Neural cell (in vitro differentiated cells): ENCODE measurements at regions not wholly inside any gene's neighbourhood (a gene's known extent, or its start where the extent isn't known, plus 50 kb on each side); places are given as distances from the start of the nearest gene placed in this dataset.

Experiments
- H2AFZ ChIP-seq: fragments of 200-600, 300-800 bp; sonication (generic), shearing (Covaris generic); 2 replicates; pipeline ENCODE4 v1.6.0; 2014; ENCODE audit warnings: low read depth, mild to moderate bottlenecking, antibody characterized with exemption, low read length, moderate library complexity
- H3F3A ChIP-seq: fragments of 200-600 bp; shearing (Covaris generic); 2 replicates; pipeline ENCODE4 v1.6.1; 2016; ENCODE audit warnings: mild to moderate bottlenecking, moderate library complexity, mixed read lengths, antibody characterized with exemption, low read length; ENCODE audit not compliant: insufficient read depth, poor library complexity, severe bottlenecking
- H3K27ac ChIP-seq: fragments of 200-600, 300-800 bp; sonication (generic), shearing (Covaris generic); 2 replicates; pipeline ENCODE4 v1.5.1; 2014; ENCODE audit warnings: mild to moderate bottlenecking, low read length, moderate library complexity
- H3K27me3 ChIP-seq: fragments of 300-800, 200-600 bp; sonication (generic), shearing (Covaris generic); 2 replicates; pipeline ENCODE4 v1.6.0; 2014; ENCODE audit warnings: mild to moderate bottlenecking, low read depth, low read length, moderate library complexity; ENCODE audit not compliant: insufficient read depth
- H3K36me3 ChIP-seq: fragments of 300-800, 200-600 bp; sonication (generic), shearing (Covaris generic); 2 replicates; pipeline ENCODE4 v1.5.1; 2014; ENCODE audit warnings: mild to moderate bottlenecking, antibody characterized with exemption, low read length, moderate library complexity; ENCODE audit not compliant: insufficient read depth
- H3K4me2 ChIP-seq: fragments of 300-800, 200-600 bp; sonication (generic), shearing (Covaris generic); 2 replicates; pipeline ENCODE4 v1.6.0; 2014; ENCODE audit warnings: mild to moderate bottlenecking, low read length
- H3K4me3 ChIP-seq: fragments of 300-800, 200-600 bp; sonication (generic), shearing (Covaris generic); 2 replicates; pipeline ENCODE4 v1.5.1; 2014; ENCODE audit warnings: mild to moderate bottlenecking, low read length, moderate library complexity
- H3K79me2 ChIP-seq: fragments of 200-600 bp; shearing (Covaris generic); replicated peaks from 2 replicates; pipeline ENCODE4 v1.6.0; 2014; ENCODE audit warnings: mild to moderate bottlenecking, low read length, moderate library complexity; ENCODE audit not compliant: insufficient read depth
- H3K9ac ChIP-seq: fragments of 300-800, 200-600 bp; sonication (generic), shearing (Covaris generic); 2 replicates; pipeline ENCODE4 v1.6.1; 2016; ENCODE audit warnings: mild to moderate bottlenecking, low read length, mixed read lengths
- H3K9me2 ChIP-seq: fragments of 200-600 bp; shearing (Covaris generic); 2 replicates; pipeline ENCODE4 v1.6.1; 2016; ENCODE audit warnings: mild to moderate bottlenecking, low read length, mixed read lengths; ENCODE audit not compliant: insufficient read depth
- H3K9me3 ChIP-seq: fragments of 200-600, 300-800 bp; sonication (generic), shearing (Covaris generic); 2 replicates; pipeline ENCODE4 v1.6.1; 2016; ENCODE audit warnings: mild to moderate bottlenecking, mixed run types, low read length, moderate library complexity, mixed read lengths
- H4K20me1 ChIP-seq: fragments of 200-600 bp; shearing (Covaris generic); 2 replicates; pipeline ENCODE4 v1.6.1; 2016; ENCODE audit warnings: mild to moderate bottlenecking, mixed run types; ENCODE audit not compliant: insufficient read depth
- EP300 ChIP-seq: fragments of 450-650 bp; conservative IDR thresholded peaks from 2 replicates; pipeline ENCODE4 v1.6.1; 2014; ENCODE audit warnings: antibody characterized with exemption, mild to moderate bottlenecking, moderate library complexity; ENCODE audit not compliant: poor library complexity, severe bottlenecking
- EZH2 ChIP-seq: fragments of 200-600, 300-800 bp; shearing (Covaris generic), sonication (generic); IDR thresholded peaks from 2 replicates; pipeline ENCODE4 v1.6.1; 2014; ENCODE audit warnings: antibody characterized with exemption, low read length, borderline replicate concordance, mild to moderate bottlenecking; ENCODE audit not compliant: insufficient read depth, poor library complexity, severe bottlenecking
- MXI1 ChIP-seq: fragments of 450-650 bp; conservative IDR thresholded peaks from 2 replicates; pipeline ENCODE4 v1.6.1; 2014; ENCODE audit warnings: antibody characterized with exemption, mild to moderate bottlenecking; ENCODE audit not compliant: poor library complexity, severe bottlenecking
- POLR2AphosphoS5 ChIP-seq: IDR thresholded peaks from 2 replicates; pipeline ENCODE4 v1.6.1; 2012
- RAD21 ChIP-seq: fragments of 450-650 bp; conservative IDR thresholded peaks from 2 replicates; pipeline ENCODE4 v1.6.1; 2014; ENCODE audit warnings: antibody characterized with exemption, mild to moderate bottlenecking, moderate library complexity
- SMC3 ChIP-seq: fragments of 450-650 bp; conservative IDR thresholded peaks from 2 replicates; pipeline ENCODE4 v1.6.1; 2014; ENCODE audit warnings: antibody characterized with exemption, mild to moderate bottlenecking, moderate library complexity; ENCODE audit not compliant: poor library complexity
- TAF1 ChIP-seq: IDR thresholded peaks from 2 replicates; pipeline ENCODE4 v1.6.1; 2012; ENCODE audit warnings: low read depth
- TF ChIP-seq, protein P1 (sequence below): fragments of 450-650 bp; IDR thresholded peaks from 2 replicates; pipeline ENCODE4 v1.5.1; 2014; ENCODE audit warnings: antibody characterized with exemption, mild to moderate bottlenecking, moderate library complexity; ENCODE audit not compliant: poor library complexity, severe bottlenecking
- TF ChIP-seq, protein P2 (sequence below): IDR thresholded peaks from 2 replicates; pipeline ENCODE4 v1.6.1; 2012; ENCODE audit warnings: borderline replicate concordance

DNA sequence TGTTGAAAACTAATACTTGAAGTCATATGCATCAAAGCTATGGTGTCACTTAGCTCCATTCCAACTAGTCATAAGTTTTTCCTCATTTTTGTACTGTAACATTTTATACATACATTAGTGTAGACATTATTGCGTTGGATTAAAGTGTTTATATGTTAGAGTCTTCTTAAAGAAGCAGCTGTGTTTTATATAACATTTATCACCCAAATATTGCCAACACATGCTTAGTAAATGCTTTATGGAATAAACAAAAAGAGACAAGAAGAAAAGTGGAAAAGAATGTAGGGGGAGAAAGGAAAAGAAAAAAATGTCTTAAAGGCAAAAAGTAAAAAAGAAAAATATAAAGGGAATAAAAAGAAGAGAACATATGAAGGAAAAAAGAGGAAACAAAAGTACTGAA is 1314.3 kb upstream of the CELF4 start:
- Histone ChIP-seq H3K9me2 (no peaks in the 10 kb centered on the region), H3K9me3 (no peaks in the 10 kb centered on the region), H4K20me1 (no peaks in the 10 kb centered on the region), H3K9ac (no peak overlapping the region), H3K79me2 (no peaks in the 10 kb centered on the region), H3K27ac (no peak overlapping the region), H2AFZ (no peak overlapping the region), H3F3A (no peaks in the 10 kb centered on the region), H3K27me3 (no peaks in the 10 kb centered on the region), H3K4me2 (no peak overlapping the region), H3K4me3 (no peak overlapping the region), H3K36me3 (no peaks in the 10 kb centered on the region)
- TF ChIP-seq TAF1 = no peak
- TF ChIP-seq MXI1 = no peak
- TF ChIP-seq POLR2AphosphoS5 = no peak
- TF ChIP-seq, protein P1, sequence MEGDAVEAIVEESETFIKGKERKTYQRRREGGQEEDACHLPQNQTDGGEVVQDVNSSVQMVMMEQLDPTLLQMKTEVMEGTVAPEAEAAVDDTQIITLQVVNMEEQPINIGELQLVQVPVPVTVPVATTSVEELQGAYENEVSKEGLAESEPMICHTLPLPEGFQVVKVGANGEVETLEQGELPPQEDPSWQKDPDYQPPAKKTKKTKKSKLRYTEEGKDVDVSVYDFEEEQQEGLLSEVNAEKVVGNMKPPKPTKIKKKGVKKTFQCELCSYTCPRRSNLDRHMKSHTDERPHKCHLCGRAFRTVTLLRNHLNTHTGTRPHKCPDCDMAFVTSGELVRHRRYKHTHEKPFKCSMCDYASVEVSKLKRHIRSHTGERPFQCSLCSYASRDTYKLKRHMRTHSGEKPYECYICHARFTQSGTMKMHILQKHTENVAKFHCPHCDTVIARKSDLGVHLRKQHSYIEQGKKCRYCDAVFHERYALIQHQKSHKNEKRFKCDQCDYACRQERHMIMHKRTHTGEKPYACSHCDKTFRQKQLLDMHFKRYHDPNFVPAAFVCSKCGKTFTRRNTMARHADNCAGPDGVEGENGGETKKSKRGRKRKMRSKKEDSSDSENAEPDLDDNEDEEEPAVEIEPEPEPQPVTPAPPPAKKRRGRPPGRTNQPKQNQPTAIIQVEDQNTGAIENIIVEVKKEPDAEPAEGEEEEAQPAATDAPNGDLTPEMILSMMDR = no peak
- TF ChIP-seq EZH2 = no peak
- no peak for TF ChIP-seq EP300
- no peak for TF ChIP-seq SMC3
- TF ChIP-seq, protein P2, sequence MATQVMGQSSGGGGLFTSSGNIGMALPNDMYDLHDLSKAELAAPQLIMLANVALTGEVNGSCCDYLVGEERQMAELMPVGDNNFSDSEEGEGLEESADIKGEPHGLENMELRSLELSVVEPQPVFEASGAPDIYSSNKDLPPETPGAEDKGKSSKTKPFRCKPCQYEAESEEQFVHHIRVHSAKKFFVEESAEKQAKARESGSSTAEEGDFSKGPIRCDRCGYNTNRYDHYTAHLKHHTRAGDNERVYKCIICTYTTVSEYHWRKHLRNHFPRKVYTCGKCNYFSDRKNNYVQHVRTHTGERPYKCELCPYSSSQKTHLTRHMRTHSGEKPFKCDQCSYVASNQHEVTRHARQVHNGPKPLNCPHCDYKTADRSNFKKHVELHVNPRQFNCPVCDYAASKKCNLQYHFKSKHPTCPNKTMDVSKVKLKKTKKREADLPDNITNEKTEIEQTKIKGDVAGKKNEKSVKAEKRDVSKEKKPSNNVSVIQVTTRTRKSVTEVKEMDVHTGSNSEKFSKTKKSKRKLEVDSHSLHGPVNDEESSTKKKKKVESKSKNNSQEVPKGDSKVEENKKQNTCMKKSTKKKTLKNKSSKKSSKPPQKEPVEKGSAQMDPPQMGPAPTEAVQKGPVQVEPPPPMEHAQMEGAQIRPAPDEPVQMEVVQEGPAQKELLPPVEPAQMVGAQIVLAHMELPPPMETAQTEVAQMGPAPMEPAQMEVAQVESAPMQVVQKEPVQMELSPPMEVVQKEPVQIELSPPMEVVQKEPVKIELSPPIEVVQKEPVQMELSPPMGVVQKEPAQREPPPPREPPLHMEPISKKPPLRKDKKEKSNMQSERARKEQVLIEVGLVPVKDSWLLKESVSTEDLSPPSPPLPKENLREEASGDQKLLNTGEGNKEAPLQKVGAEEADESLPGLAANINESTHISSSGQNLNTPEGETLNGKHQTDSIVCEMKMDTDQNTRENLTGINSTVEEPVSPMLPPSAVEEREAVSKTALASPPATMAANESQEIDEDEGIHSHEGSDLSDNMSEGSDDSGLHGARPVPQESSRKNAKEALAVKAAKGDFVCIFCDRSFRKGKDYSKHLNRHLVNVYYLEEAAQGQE = no peak
- no peak for TF ChIP-seq RAD21

DNA sequence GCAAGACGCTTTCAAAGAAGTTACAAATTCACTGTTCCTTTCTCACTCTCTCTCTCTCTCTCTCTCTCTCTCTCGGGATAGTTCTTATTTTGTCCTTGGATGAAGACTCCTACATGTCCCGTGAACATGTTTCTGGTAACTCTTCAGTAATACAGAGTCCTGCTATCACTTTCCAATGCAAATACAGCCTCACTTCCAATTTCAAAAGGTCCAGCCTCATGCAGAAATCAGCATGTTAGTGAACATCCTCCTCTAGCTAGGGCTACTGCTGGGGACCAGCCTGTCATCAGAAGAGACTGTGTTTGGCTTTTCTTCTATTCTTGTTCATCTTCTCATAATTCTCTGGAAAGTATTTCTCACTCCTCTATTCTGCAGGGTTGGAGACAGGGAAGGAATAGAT is 1306.7 kb upstream of the CELF4 start:
- Histone ChIP-seq H3K36me3 (no peaks in the 10 kb centered on the region), H3K27ac (no peak overlapping the region), H4K20me1 (no peaks in the 10 kb centered on the region), H3F3A (no peaks in the 10 kb centered on the region), H3K27me3 (no peaks in the 10 kb centered on the region), H3K4me3 (no peak overlapping the region), H3K79me2 (no peaks in the 10 kb centered on the region), H3K4me2 (no peak overlapping the region), H3K9ac (no peak overlapping the region), H3K9me2 (no peaks in the 10 kb centered on the region), H3K9me3 (no peaks in the 10 kb centered on the region), H2AFZ (no peak overlapping the region)
- TF ChIP-seq, protein P2 = no peak
- TF ChIP-seq RAD21 (no peak), SMC3 (no peak), MXI1 (no peak), EZH2 (no peak), POLR2AphosphoS5 (no peak), TAF1 (no peak), EP300 (no peak)
- TF ChIP-seq, protein P1 = no peak
